OCI-LY7 (cell line): ENCODE measurements at regions not wholly inside any gene's neighbourhood (a gene's known extent, or its start where the extent isn't known, plus 50 kb on each side); places are given as distances from the start of the nearest gene placed in this dataset.

ENCODE experiments used
- EZH2phosphoT487 ChIP-seq: fragments of 200-600 bp; sonication (generic); IDR thresholded peaks from 2 replicates; pipeline ENCODE4 v1.6.1; 2018; ENCODE audit warnings: low read depth, borderline replicate concordance, mild to moderate bottlenecking, mixed run types, antibody characterized with exemption, low read length, moderate library complexity, mixed read lengths
- TF ChIP-seq, protein P1 (sequence below): fragments of 200-600 bp; sonication (generic); conservative IDR thresholded peaks from 2 replicates; pipeline ENCODE4 v1.5.1; 2014; ENCODE audit warnings: mild to moderate bottlenecking, antibody characterized with exemption, low read length, moderate library complexity, mixed read lengths

DNA sequence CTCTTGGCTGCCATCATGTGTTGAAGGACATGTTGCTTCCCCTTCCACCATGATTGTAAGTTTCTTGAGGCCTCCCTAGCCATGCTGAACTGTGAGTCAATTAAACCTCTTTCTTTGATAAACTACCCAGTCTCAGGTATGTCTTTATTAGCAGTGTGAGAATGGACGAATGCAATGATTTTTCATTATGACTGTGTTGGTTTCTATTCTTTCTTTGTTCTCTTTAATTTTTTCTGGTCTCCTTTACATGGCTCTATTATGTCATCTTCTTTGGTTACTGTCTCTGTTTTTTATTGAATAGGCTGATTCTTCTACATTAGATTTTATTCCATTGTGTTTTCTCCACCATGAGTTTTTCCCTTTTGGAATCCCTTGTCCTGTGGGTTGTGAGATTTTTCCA lies 840.6 kb downstream of the TRAM1L1 start:
- TF ChIP-seq, protein P1, sequence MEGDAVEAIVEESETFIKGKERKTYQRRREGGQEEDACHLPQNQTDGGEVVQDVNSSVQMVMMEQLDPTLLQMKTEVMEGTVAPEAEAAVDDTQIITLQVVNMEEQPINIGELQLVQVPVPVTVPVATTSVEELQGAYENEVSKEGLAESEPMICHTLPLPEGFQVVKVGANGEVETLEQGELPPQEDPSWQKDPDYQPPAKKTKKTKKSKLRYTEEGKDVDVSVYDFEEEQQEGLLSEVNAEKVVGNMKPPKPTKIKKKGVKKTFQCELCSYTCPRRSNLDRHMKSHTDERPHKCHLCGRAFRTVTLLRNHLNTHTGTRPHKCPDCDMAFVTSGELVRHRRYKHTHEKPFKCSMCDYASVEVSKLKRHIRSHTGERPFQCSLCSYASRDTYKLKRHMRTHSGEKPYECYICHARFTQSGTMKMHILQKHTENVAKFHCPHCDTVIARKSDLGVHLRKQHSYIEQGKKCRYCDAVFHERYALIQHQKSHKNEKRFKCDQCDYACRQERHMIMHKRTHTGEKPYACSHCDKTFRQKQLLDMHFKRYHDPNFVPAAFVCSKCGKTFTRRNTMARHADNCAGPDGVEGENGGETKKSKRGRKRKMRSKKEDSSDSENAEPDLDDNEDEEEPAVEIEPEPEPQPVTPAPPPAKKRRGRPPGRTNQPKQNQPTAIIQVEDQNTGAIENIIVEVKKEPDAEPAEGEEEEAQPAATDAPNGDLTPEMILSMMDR, result no peak
- no peak for TF ChIP-seq EZH2phosphoT487
